ENCODE measurements at regions not wholly inside any gene's neighbourhood (a gene's known extent, or its start where the extent isn't known, plus 50 kb on each side); places are given as distances from the start of the nearest gene placed in this dataset.

DNA sequence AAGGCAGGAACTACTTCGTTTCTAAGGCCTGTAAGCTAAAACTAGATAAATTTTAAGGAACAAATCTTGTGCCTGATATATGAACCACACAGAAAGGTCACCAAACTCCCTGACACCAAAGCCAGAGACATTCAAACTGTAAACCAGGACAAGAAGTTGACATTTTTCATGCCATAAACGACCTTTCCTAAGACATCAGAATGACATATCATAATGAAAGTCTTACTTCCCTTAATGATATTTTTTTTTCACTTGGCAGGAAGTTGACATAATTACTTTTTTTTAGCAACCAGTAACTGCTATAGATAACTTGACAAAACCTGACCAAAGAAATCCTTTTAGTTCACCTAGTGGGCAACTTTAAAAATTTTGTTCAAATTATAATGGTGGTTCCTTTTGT is 231.5 kb upstream of the AGTR2 start:
- H3K36me3 ChIP-seq (ENCODE audit: control insufficient read depth in 1 of 2, insufficient read depth in 2 of 2, low read length in 2 of 2), result 0 out of 4 replicates have a peak, but pooled peaks cover 0 to 4% of the 10 kb centered on the region in 2 experiments
- TF ChIP-seq SIN3A (IDR thresholded peaks at IDR 0.05; ENCODE audit: low read depth), result no peak
- TF ChIP-seq SP1 (IDR thresholded peaks at IDR 0.05; ENCODE audit: low read depth), result no peak
- TF ChIP-seq, protein P1, sequence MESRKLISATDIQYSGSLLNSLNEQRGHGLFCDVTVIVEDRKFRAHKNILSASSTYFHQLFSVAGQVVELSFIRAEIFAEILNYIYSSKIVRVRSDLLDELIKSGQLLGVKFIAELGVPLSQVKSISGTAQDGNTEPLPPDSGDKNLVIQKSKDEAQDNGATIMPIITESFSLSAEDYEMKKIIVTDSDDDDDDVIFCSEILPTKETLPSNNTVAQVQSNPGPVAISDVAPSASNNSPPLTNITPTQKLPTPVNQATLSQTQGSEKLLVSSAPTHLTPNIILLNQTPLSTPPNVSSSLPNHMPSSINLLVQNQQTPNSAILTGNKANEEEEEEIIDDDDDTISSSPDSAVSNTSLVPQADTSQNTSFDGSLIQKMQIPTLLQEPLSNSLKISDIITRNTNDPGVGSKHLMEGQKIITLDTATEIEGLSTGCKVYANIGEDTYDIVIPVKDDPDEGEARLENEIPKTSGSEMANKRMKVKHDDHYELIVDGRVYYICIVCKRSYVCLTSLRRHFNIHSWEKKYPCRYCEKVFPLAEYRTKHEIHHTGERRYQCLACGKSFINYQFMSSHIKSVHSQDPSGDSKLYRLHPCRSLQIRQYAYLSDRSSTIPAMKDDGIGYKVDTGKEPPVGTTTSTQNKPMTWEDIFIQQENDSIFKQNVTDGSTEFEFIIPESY (IDR thresholded peaks at IDR 0.05; ENCODE audit: extremely low read depth, insufficient replicate concordance, low read length), result no peak

DNA sequence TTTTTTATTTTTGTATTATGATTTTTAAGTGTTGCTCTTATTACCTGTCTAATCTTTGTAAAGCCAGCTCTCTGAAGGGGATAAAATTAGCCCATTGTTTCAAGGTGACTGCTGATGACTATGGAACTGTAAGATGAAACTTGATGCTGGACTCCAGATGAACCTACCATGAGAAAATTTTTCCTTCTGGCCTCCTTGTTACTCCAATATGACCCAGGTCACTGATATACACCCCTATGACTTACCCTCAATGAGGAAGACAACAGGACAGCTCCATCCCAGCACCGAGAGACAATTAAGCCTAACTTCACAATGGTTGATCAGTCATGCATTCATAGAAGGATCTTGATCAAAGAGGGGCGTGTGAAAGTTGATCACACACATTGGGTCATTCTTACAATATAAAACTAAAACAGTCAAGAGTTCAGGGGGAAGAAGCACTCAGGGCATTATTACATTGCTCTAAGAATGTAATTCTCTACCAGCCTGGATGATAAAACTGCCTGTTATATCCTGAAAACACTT is 230.8 kb upstream of the AGTR2 start:
- POLR2A ChIA-PET, result no interaction called here
- no peaks in the 10 kb centered on the region for H4K20me1 ChIP-seq (ENCODE audit: insufficient read depth)
- TF ChIP-seq, protein P2, sequence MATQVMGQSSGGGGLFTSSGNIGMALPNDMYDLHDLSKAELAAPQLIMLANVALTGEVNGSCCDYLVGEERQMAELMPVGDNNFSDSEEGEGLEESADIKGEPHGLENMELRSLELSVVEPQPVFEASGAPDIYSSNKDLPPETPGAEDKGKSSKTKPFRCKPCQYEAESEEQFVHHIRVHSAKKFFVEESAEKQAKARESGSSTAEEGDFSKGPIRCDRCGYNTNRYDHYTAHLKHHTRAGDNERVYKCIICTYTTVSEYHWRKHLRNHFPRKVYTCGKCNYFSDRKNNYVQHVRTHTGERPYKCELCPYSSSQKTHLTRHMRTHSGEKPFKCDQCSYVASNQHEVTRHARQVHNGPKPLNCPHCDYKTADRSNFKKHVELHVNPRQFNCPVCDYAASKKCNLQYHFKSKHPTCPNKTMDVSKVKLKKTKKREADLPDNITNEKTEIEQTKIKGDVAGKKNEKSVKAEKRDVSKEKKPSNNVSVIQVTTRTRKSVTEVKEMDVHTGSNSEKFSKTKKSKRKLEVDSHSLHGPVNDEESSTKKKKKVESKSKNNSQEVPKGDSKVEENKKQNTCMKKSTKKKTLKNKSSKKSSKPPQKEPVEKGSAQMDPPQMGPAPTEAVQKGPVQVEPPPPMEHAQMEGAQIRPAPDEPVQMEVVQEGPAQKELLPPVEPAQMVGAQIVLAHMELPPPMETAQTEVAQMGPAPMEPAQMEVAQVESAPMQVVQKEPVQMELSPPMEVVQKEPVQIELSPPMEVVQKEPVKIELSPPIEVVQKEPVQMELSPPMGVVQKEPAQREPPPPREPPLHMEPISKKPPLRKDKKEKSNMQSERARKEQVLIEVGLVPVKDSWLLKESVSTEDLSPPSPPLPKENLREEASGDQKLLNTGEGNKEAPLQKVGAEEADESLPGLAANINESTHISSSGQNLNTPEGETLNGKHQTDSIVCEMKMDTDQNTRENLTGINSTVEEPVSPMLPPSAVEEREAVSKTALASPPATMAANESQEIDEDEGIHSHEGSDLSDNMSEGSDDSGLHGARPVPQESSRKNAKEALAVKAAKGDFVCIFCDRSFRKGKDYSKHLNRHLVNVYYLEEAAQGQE (IDR thresholded peaks at IDR 0.05; ENCODE audit: low read depth), result no peak
- TF ChIP-seq SRF (IDR thresholded peaks at IDR 0.05; ENCODE audit: low read depth) (no peak), SIN3A (IDR thresholded peaks at IDR 0.05; ENCODE audit: low read depth) (no peak), ELF1 (IDR thresholded peaks at IDR 0.05; ENCODE audit: borderline replicate concordance, low read depth) (no peak), MAX (IDR thresholded peaks at IDR 0.05) (no peak), CEBPB (IDR thresholded peaks at IDR 0.05; ENCODE audit: low read depth) (no peak), FOSL1 (IDR thresholded peaks at IDR 0.05; ENCODE audit: low read depth) (no peak), POLR2A (IDR thresholded peaks at IDR 0.05; ENCODE audit: borderline replicate concordance, extremely low read depth, insufficient read depth, insufficient read length) (no peak), EGR1 (IDR thresholded peaks at IDR 0.05; ENCODE audit: low read depth) (no peak), ZFX (IDR thresholded peaks at IDR 0.05) (no peak), CTCF (IDR thresholded peaks at IDR 0.05 in 2 of 3, conservative IDR thresholded peaks at IDR 0.05 in 1 of 3; ENCODE audit: borderline replicate concordance in 1 of 3, insufficient read depth in 1 of 3, low read depth in 2 of 3, low read length in 2 of 3) (no peak)

More for the DNA sequence above, 231.5 kb upstream of the AGTR2 start:
- BruUV-seq (replicated peaks), result no TSS peak
- Histone ChIP-seq H3K4me2 (ENCODE audit: low read length) (no peak overlapping the region), H3K9ac (ENCODE audit: low read length) (no peak overlapping the region), H3K27me3 (ENCODE audit: insufficient read depth, low read length) (no peaks in the 10 kb centered on the region), H3K79me2 (ENCODE audit: insufficient read depth, low read length) (peaks cover 37% of the 10 kb centered on the region; the same call in 1 of the 2 replicates), H2AFZ (ENCODE audit: low read depth, low read length, poor library complexity, severe bottlenecking) (no peak overlapping the region), H3K4me3 (replicated peaks in 1 of 2; ENCODE audit: low read depth in 1 of 2, low read length in 2 of 2) (no peak overlapping the region), H3K9me2 (ENCODE audit: insufficient read depth) (no peaks in the 10 kb centered on the region), H3K27ac (ENCODE audit: low read depth, low read length) (no peak overlapping the region), H3K4me1 (ENCODE audit: control insufficient read depth in 1 of 2, insufficient read depth in 2 of 2, low read length in 2 of 2) (peaks cover 0 to 3% of the 10 kb centered on the region in 2 experiments; a peak in 1 of 4 replicates), H3K9me3 (ENCODE audit: control insufficient read depth in 1 of 2, insufficient read depth in 1 of 2, low read depth in 1 of 2, low read length in 2 of 2) (no peaks in the 10 kb centered on the region), H4K20me1 (ENCODE audit: insufficient read depth) (no peaks in the 10 kb centered on the region)
- POLR2A ChIA-PET, result no interaction called here
- no peak for ATAC-seq
- no peak for DNase-seq (ENCODE audit: low read depth, low spot score)
- RAD21 ChIA-PET (ENCODE audit: low non-redundant PET in 1 of 2, low total read pairs in 2 of 2, uncharacterized antibody in 2 of 2, unreplicated experiment in 2 of 2), result no interaction called here
- intact Hi-C loops (cut with micrococcal nuclease), result no loop called here
- CTCF ChIA-PET, result no interaction called here

More for the DNA sequence above, 230.8 kb upstream of the AGTR2 start:
- no TSS peak for BruUV-seq (replicated peaks)
- ChIA-PET RAD21 (ENCODE audit: low non-redundant PET in 1 of 2, low total read pairs in 2 of 2, uncharacterized antibody in 2 of 2, unreplicated experiment in 2 of 2) (no interaction called here), CTCF (no interaction called here)
- no peak for ATAC-seq
- no peak overlapping the region for H3K4me2 ChIP-seq (ENCODE audit: low read length)
- H3K79me2 ChIP-seq (ENCODE audit: insufficient read depth, low read length), result peaks cover 39% of the 10 kb centered on the region; the same call in 1 of the 2 replicates
- H3K27ac ChIP-seq (ENCODE audit: low read depth, low read length), result no peak overlapping the region
- H3K4me1 ChIP-seq (ENCODE audit: control insufficient read depth in 1 of 2, insufficient read depth in 2 of 2, low read length in 2 of 2), result peaks cover 0 to 3% of the 10 kb centered on the region in 2 experiments; a peak in 1 of 4 replicates
- H3K9me3 ChIP-seq (ENCODE audit: control insufficient read depth in 1 of 2, insufficient read depth in 1 of 2, low read depth in 1 of 2, low read length in 2 of 2), result no peaks in the 10 kb centered on the region
- no peak overlapping the region for H2AFZ ChIP-seq (ENCODE audit: low read depth, low read length, poor library complexity, severe bottlenecking)
- H3K9ac ChIP-seq (ENCODE audit: low read length), result no peak overlapping the region
- 0 out of 4 replicates have a peak, but pooled peaks cover 0 to 4% of the 10 kb centered on the region in 2 experiments for H3K36me3 ChIP-seq (ENCODE audit: control insufficient read depth in 1 of 2, insufficient read depth in 2 of 2, low read length in 2 of 2)
- H3K9me2 ChIP-seq (ENCODE audit: insufficient read depth), result no peaks in the 10 kb centered on the region
- intact Hi-C loops (cut with micrococcal nuclease), result no loop called here
- H3K4me3 ChIP-seq (replicated peaks in 1 of 2; ENCODE audit: low read depth in 1 of 2, low read length in 2 of 2), result no peak overlapping the region
- no peaks in the 10 kb centered on the region for H3K27me3 ChIP-seq (ENCODE audit: insufficient read depth, low read length)
- no peak for DNase-seq (ENCODE audit: low read depth, low spot score)
